HL-60 (cell line): ENCODE measurements at regions not wholly inside any gene's neighbourhood (a gene's known extent, or its start where the extent isn't known, plus 50 kb on each side); places are given as distances from the start of the nearest gene placed in this dataset.

Experiments
- DNase-seq, 2 experiments: peaks; one replicate each; pipeline ENCODE4 v3.0.0-alpha.2; 2010 to 2020; ENCODE audit warnings: low read depth in 1 of 2, low spot score in 1 of 2
- H3K27ac ChIP-seq: fragments of 250-450 bp; sonication (Bioruptor Pico); replicated peaks from 2 replicates; pipeline ENCODE4 v1.5.1; 2020; ENCODE audit warnings: mild to moderate bottlenecking, moderate library complexity
- H3K27me3 ChIP-seq: fragments of 250-450 bp; sonication (Bioruptor Pico); 2 replicates; pipeline ENCODE4 v1.5.1; 2021; ENCODE audit warnings: mild to moderate bottlenecking, moderate library complexity; ENCODE audit not compliant: insufficient read depth, poor library complexity, severe bottlenecking
- H3K4me3 ChIP-seq: replicated peaks from 2 replicates; pipeline ENCODE4 v1.5.1; 2011; ENCODE audit warnings: mild to moderate bottlenecking, control low read depth, low read length; ENCODE audit not compliant: insufficient read depth
- GABPA ChIP-seq: IDR thresholded peaks from 2 replicates; pipeline ENCODE4 v1.6.1; 2012; ENCODE audit warnings: low read depth
- POLR2AphosphoS5 ChIP-seq: IDR thresholded peaks from 2 replicates; pipeline ENCODE4 v1.6.1; 2012; ENCODE audit warnings: low read depth
- SPI1 ChIP-seq: IDR thresholded peaks from 2 replicates; pipeline ENCODE4 v1.6.1; 2012; ENCODE audit warnings: low read depth, mild to moderate bottlenecking, borderline replicate concordance
- TF ChIP-seq, protein P1 (sequence below): IDR thresholded peaks from 2 replicates; pipeline ENCODE4 v1.6.1; 2012; ENCODE audit warnings: low read depth; ENCODE audit not compliant: insufficient replicate concordance
- TF ChIP-seq, protein P2 (sequence below): IDR thresholded peaks from one replicate; pipeline ENCODE4 v1.5.1; 2011; ENCODE audit warnings: low read length, control low read depth, inconsistent platforms; ENCODE audit not compliant: insufficient read depth

DNA sequence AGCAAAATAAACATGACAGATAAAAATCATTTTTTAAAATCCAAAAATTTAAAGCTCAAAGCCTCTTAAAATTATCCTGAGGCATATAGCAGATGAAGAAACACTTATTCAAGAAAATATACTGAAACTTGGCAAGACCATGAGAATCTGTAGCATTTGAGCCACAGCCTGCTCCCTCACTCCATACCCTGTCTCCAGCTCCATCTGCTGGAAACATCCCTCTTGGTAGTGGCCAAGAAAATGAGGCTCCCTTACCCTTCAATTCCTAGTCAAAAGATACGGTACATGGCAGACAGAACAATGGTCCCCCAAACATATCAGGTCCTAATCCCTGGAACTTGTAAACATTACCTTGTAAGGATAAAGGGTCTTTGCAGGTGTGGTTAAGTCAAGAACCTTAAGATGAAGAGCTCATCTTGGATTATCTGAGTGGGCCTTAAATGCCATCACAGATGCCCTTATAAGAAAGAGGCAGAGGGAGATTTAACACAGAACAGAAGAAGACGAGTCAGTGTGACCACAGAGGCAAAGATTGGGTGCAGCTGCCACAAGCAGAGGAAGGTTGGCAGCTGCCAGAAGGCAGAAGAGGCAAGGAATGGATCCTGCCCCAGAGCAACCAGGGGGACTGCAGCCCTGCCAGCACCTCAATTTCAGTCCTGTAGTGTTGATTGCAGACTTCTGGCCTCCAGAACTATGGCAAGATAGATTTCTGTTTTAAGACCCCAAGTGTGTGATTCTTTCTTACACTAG lies 149.4 kb downstream of the ZNF248 start:
- no peak for TF ChIP-seq POLR2AphosphoS5
- no peak for TF ChIP-seq GABPA
- TF ChIP-seq, protein P1, sequence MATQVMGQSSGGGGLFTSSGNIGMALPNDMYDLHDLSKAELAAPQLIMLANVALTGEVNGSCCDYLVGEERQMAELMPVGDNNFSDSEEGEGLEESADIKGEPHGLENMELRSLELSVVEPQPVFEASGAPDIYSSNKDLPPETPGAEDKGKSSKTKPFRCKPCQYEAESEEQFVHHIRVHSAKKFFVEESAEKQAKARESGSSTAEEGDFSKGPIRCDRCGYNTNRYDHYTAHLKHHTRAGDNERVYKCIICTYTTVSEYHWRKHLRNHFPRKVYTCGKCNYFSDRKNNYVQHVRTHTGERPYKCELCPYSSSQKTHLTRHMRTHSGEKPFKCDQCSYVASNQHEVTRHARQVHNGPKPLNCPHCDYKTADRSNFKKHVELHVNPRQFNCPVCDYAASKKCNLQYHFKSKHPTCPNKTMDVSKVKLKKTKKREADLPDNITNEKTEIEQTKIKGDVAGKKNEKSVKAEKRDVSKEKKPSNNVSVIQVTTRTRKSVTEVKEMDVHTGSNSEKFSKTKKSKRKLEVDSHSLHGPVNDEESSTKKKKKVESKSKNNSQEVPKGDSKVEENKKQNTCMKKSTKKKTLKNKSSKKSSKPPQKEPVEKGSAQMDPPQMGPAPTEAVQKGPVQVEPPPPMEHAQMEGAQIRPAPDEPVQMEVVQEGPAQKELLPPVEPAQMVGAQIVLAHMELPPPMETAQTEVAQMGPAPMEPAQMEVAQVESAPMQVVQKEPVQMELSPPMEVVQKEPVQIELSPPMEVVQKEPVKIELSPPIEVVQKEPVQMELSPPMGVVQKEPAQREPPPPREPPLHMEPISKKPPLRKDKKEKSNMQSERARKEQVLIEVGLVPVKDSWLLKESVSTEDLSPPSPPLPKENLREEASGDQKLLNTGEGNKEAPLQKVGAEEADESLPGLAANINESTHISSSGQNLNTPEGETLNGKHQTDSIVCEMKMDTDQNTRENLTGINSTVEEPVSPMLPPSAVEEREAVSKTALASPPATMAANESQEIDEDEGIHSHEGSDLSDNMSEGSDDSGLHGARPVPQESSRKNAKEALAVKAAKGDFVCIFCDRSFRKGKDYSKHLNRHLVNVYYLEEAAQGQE = no peak
- TF ChIP-seq SPI1 = no peak
- TF ChIP-seq, protein P2, sequence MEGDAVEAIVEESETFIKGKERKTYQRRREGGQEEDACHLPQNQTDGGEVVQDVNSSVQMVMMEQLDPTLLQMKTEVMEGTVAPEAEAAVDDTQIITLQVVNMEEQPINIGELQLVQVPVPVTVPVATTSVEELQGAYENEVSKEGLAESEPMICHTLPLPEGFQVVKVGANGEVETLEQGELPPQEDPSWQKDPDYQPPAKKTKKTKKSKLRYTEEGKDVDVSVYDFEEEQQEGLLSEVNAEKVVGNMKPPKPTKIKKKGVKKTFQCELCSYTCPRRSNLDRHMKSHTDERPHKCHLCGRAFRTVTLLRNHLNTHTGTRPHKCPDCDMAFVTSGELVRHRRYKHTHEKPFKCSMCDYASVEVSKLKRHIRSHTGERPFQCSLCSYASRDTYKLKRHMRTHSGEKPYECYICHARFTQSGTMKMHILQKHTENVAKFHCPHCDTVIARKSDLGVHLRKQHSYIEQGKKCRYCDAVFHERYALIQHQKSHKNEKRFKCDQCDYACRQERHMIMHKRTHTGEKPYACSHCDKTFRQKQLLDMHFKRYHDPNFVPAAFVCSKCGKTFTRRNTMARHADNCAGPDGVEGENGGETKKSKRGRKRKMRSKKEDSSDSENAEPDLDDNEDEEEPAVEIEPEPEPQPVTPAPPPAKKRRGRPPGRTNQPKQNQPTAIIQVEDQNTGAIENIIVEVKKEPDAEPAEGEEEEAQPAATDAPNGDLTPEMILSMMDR = no peak
- no peak for DNase-seq
- Histone ChIP-seq H3K27ac (no peak overlapping the region), H3K27me3 (no peaks in the 10 kb centered on the region), H3K4me3 (no peak overlapping the region)

DNA sequence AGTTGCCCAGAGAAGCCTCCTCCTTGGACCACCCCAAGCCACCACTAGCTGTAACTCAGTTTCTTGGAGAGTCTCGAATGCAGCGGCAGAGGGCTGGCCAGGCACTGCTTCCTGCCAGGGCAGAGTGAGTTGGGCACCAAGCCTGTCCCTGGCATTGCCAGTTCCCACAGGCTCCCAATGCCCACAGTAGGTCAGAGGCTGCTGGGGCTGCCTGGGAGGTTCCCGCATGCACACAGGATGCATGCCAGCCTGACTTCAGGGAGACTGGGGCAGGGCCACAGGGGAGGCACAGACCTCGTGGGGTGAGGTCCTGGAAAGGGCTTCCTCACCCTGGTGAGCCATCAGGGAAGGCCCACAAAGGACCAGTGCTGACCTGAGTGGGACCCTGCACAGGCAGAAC lies 152.8 kb downstream of the ZNF248 start:
- DNase-seq = no peak
- H3K27ac ChIP-seq = no peak overlapping the region
- peaks cover 5% of the 10 kb centered on the region for H3K27me3 ChIP-seq
- no peak overlapping the region for H3K4me3 ChIP-seq
- TF ChIP-seq, protein P2 = no peak
- TF ChIP-seq GABPA = no peak
- TF ChIP-seq POLR2AphosphoS5 = no peak
- no peak for TF ChIP-seq SPI1
- TF ChIP-seq, protein P1 = no peak

DNA sequence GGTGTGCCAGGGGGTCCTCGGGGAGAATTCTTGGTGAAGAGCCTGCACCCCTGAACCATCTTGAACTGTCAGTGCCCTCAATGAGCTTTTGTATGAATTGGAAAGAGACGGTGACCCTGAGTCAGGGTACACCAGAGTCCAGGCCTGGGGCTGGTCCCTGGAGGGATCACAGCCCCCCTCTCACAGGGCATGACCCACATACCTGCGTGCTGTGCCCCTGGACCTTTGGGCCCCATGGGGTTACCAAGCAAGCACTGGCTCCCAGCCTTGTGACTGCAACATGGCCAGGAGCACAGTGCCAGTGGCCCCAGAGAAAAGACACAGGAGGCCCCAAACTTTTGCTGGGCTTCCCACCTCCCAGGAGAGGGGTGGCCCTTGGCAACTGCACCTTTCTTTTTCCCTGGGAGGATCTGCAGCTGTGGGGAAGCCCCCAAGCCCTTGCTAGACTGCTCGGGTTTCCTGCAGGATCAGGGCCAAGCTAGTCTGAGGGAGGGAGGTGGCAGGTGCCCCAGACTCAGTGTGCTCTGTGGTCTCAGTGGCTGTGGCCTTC lies 153.5 kb downstream of the ZNF248 start:
- H3K27me3 ChIP-seq = peaks cover 5% of the 10 kb centered on the region
- H3K4me3 ChIP-seq = no peak overlapping the region
- DNase-seq = no peak
- TF ChIP-seq, protein P2 = no peak
- TF ChIP-seq SPI1 (no peak), GABPA (no peak), POLR2AphosphoS5 (no peak)
- TF ChIP-seq, protein P1 = no peak
- H3K27ac ChIP-seq = no peak overlapping the region
